Activated CD8-positive, alpha-beta T cell treated with anti-CD3 and anti-CD28 coated beads for 36 hours (primary cell): ENCODE measurements at regions not wholly inside any gene's neighbourhood (a gene's known extent, or its start where the extent isn't known, plus 50 kb on each side); places are given as distances from the start of the nearest gene placed in this dataset.

Source experiments
- ATAC-seq: fragments of 200-7000 bp; cut with Tn5 transposase; one replicate; pipeline ENCODE4 v1.10.0; 2021; ENCODE audit warnings: mild to moderate bottlenecking, moderate library complexity
- CTCF ChIA-PET: fragments of 350-600 bp; sonication (Branson Sonifier 250); formaldehyde crosslinking; loops from one replicate; lab custom pipeline; 2021; ENCODE audit warnings: antibody characterized with exemption; lab: Charles Lee
- POLR2A ChIA-PET: fragments of 350-600 bp; sonication (Branson Sonifier 250); formaldehyde crosslinking; loops from one replicate; lab custom pipeline; 2021; ENCODE audit warnings: antibody characterized with exemption; lab: Charles Lee
- DNase-seq: peaks from one replicate; pipeline ENCODE4 v3.0.0-alpha.2; 2020
- H3K27ac Mint-ChIP-seq: one replicate; pipeline ENCODE4 v1.8.0; 2021; ENCODE audit warnings: mild to moderate bottlenecking, mixed read lengths
- H3K27me3 Mint-ChIP-seq: one replicate; pipeline ENCODE4 v1.8.0; 2021; ENCODE audit warnings: mixed read lengths
- H3K36me3 Mint-ChIP-seq: one replicate; pipeline ENCODE4 v1.8.0; 2021; ENCODE audit warnings: low read depth, mixed read lengths
- H3K4me1 Mint-ChIP-seq: one replicate; pipeline ENCODE4 v1.8.0; 2021; ENCODE audit warnings: low read depth, mixed read lengths
- H3K4me3 Mint-ChIP-seq: one replicate; pipeline ENCODE4 v1.8.0; 2021; ENCODE audit warnings: mild to moderate bottlenecking, moderate library complexity, mixed read lengths
- H3K9me3 Mint-ChIP-seq: one replicate; pipeline ENCODE4 v1.8.0; 2021; ENCODE audit warnings: mixed read lengths
- CTCF ChIP-seq: fragments of 200-600 bp; IDR thresholded peaks from one replicate; pipeline ENCODE4 v1.8.0; 2022; ENCODE audit warnings: antibody characterized with exemption, mild to moderate bottlenecking
- intact Hi-C: fragments of 100-400 bp; cut with micrococcal nuclease; formaldehyde crosslinking; loops from one replicate; pipeline ENCODE4 v1.10.0; 2022

- Mint-ChIP-seq H3K27ac (no peak overlapping the region), H3K4me3 (no peak overlapping the region)
Observed at GRCh38 chr2:217261452-217261851, 401.6 kb upstream of the TNP1 start.

GRCh38 chr2:217260441-217261115 is 400.7 kb upstream of the TNP1 start:
- CTCF ChIA-PET: no interaction called here
- POLR2A ChIA-PET: no interaction called here
- H3K27me3 Mint-ChIP-seq: peaks cover 2% of the 10 kb centered on the region
- H3K9me3 Mint-ChIP-seq: no peaks in the 10 kb centered on the region
- H3K4me3 Mint-ChIP-seq: no peak overlapping the region
- no peaks in the 10 kb centered on the region for H3K4me1 Mint-ChIP-seq
- H3K27ac Mint-ChIP-seq: no peak overlapping the region
- no peak for TF ChIP-seq CTCF
- no peak for DNase-seq
- ATAC-seq: no peak
- intact Hi-C loops: no loop called here
- H3K36me3 Mint-ChIP-seq: no peaks in the 10 kb centered on the region

More at GRCh38 chr2:217261452-217261851, 401.6 kb upstream of the TNP1 start:
- ATAC-seq: no peak
- Mint-ChIP-seq H3K27me3 (peaks cover 1% of the 10 kb centered on the region), H3K4me1 (no peaks in the 10 kb centered on the region), H3K36me3 (no peaks in the 10 kb centered on the region), H3K9me3 (no peaks in the 10 kb centered on the region)
- intact Hi-C loops: no loop called here
- ChIA-PET POLR2A (no interaction called here), CTCF (no interaction called here)
- no peak for DNase-seq
- TF ChIP-seq CTCF: no peak

GRCh38 chr2:217258170-217258569 is 398.3 kb upstream of the TNP1 start:
- peaks cover 4% of the 10 kb centered on the region for H3K27me3 Mint-ChIP-seq
- no peaks in the 10 kb centered on the region for H3K4me1 Mint-ChIP-seq
- TF ChIP-seq CTCF: no peak
- POLR2A ChIA-PET: no interaction called here
- H3K9me3 Mint-ChIP-seq: no peaks in the 10 kb centered on the region
- H3K4me3 Mint-ChIP-seq: no peak overlapping the region
- H3K27ac Mint-ChIP-seq: no peak overlapping the region
- intact Hi-C loops: no loop called here
- CTCF ChIA-PET: no interaction called here
- ATAC-seq: no peak
- no peak for DNase-seq
- H3K36me3 Mint-ChIP-seq: no peaks in the 10 kb centered on the region

GRCh38 chr2:217256251-217256650 is 396.4 kb upstream of the TNP1 start:
- no peak overlapping the region for H3K4me3 Mint-ChIP-seq

More at GRCh38 chr2:217256251-217256650, 396.4 kb upstream of the TNP1 start:
- POLR2A ChIA-PET: interaction anchor here (0.6 kb wide), 1 partner anchor 749 kb away, joined by 3 read pairs; no protein-coding TSS in a partner anchor
- H3K9me3 Mint-ChIP-seq: no peaks in the 10 kb centered on the region
- TF ChIP-seq CTCF: no peak
- DNase-seq (no peak), ATAC-seq (no peak)
- H3K27me3 Mint-ChIP-seq: peaks cover 7% of the 10 kb centered on the region
- intact Hi-C loops: no loop called here
- H3K27ac Mint-ChIP-seq: no peak overlapping the region
- no peaks in the 10 kb centered on the region for H3K36me3 Mint-ChIP-seq
- CTCF ChIA-PET: interaction anchor here (1.4 kb wide), 1 partner anchor 394 kb away, joined by 3 read pairs; no protein-coding TSS in a partner anchor
- no peaks in the 10 kb centered on the region for H3K4me1 Mint-ChIP-seq
